WI38 (cell line): ENCODE measurements at regions not wholly inside any gene's neighbourhood (a gene's known extent, or its start where the extent isn't known, plus 50 kb on each side); places are given as distances from the start of the nearest gene placed in this dataset.

ENCODE experiments used
- H3K4me3 ChIP-seq: 2 replicates; pipeline ENCODE4 v1.5.1; 2011; ENCODE audit warnings: low read depth, mild to moderate bottlenecking, control low read depth, low read length
- TF ChIP-seq, protein P1 (sequence below): IDR thresholded peaks from 2 replicates; pipeline ENCODE4 v1.5.1; 2012; ENCODE audit warnings: low read depth, mild to moderate bottlenecking, control low read depth, low read length

DNA sequence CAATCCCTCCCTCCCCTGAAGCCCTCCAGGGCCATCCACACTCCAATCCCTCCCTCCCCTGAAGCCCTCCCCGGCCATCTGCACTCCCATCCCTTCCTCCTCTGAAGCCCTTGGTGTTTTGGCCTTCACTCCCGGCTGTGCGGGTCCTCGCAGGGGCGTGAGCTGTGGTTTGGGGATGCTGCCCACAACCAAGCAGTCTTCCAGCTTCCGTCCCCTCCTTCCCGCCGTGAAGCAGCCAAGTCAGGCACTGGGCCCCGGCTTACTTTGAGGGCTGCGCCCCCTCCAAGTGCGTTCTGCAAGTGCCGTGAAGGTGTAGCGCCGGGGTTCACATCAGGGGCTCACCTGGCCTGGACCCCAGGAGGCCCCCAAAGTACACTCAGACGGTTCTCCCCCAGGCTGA lies 335.9 kb downstream of the BRD1 start:
- no peak overlapping the region for H3K4me3 ChIP-seq
- TF ChIP-seq, protein P1, sequence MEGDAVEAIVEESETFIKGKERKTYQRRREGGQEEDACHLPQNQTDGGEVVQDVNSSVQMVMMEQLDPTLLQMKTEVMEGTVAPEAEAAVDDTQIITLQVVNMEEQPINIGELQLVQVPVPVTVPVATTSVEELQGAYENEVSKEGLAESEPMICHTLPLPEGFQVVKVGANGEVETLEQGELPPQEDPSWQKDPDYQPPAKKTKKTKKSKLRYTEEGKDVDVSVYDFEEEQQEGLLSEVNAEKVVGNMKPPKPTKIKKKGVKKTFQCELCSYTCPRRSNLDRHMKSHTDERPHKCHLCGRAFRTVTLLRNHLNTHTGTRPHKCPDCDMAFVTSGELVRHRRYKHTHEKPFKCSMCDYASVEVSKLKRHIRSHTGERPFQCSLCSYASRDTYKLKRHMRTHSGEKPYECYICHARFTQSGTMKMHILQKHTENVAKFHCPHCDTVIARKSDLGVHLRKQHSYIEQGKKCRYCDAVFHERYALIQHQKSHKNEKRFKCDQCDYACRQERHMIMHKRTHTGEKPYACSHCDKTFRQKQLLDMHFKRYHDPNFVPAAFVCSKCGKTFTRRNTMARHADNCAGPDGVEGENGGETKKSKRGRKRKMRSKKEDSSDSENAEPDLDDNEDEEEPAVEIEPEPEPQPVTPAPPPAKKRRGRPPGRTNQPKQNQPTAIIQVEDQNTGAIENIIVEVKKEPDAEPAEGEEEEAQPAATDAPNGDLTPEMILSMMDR = no peak

DNA sequence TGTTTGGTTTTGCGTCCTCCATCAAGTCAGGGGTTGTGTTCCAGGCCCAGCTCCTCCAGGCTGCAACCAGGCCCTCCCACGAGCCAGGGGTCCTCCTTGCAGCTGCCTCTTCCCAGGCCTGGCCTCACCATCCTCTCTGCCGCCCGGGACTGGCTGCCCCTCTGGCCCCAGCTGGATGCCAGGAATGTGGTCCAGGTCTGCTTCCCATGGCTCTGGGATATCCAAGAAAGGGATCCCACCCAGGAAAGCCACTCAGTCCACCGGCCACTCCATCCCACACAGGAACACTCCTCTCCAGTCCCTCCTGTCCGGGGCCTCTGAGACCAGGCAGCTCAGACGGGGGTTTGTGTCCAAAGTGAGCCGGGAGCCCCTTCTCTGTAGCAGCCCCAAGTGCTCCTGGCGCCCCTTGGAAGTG lies 336.4 kb downstream of the BRD1 start:
- no peak overlapping the region for H3K4me3 ChIP-seq
- TF ChIP-seq, protein P1 = no peak

DNA sequence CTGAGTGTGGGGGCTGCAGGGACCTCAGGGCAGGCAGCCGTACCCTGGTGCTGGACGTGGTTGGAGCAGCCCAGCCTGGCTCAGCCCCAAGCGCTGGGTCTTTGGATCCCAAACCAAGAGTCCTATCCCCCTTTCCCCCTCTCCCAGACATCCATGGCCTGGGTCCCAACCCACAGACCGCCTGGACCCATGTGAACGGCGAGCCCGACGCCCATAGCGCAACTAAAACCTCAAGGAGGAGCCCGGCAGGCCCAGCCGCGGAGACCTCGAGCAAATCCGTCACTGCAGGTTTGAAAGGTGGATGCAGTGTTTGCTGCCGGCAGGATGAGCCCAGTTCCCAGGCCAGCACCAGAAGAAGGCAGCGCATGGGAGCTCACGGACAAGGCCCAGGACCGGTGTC lies 337.0 kb downstream of the BRD1 start:
- H3K4me3 ChIP-seq = no peak overlapping the region

DNA sequence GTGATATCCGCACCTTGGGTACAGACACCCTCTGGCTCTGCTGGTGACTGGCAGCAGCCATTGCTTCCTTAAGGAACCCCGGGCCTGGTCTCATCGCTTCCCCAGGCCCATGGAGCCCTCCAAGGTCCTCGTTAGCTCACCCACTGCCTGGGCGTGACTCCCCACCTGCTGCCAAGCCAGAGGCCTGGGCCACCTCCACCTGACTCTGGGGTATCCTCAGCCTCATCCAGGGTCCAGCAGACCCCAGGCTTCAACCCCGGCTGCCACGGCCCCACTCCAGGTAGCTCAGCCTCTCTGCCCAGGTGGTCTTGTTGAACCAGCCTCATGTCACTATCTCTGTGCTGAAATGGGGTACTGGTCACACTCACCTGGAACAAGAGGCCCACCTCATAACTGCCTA lies 337.9 kb downstream of the BRD1 start:
- TF ChIP-seq, protein P1 = no peak
- H3K4me3 ChIP-seq = no peak overlapping the region

More for the DNA sequence above, 337.0 kb downstream of the BRD1 start:
- TF ChIP-seq, protein P1 = no peak

DNA sequence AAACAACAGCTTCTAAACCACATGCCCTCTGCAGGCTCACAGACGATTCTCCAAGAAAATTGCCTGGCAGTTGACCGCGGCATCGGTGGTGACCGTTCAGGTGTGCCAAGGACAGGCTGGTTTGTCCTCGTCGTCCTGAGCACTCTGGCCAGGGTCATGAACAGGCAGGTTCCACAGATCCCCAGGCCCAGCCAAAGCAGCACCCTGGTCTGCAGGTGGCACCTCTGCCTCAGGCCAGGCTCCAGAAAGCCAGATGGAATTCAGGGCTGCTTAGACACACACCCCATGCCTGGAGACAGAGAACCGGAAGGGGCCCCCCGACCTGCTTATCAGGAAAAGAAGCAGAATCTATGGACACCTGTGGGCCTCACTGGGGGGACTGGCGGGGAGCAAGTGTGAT lies 338.7 kb downstream of the BRD1 start:
- TF ChIP-seq, protein P1 = no peak
- no peak overlapping the region for H3K4me3 ChIP-seq

DNA sequence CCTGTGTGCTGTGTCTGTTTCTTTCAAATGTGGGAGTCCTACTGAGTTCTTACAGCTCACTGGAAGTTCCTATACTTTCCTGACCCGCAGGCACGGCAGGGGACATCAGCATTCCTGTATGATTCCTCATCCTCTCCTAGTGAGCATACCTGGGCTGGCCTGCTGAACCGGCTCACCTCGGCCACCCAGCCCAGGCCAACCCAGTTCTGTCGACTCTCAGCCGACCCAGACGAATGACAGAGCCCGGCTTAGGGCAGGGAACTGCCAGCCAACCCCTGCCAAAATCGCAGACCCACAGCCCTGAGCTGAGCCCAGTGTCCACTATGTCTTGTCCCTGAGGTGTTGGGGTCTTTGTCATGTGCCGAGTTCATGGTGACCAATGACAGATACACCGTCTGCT lies 339.7 kb downstream of the BRD1 start:
- TF ChIP-seq, protein P1 = no peak
- no peak overlapping the region for H3K4me3 ChIP-seq

DNA sequence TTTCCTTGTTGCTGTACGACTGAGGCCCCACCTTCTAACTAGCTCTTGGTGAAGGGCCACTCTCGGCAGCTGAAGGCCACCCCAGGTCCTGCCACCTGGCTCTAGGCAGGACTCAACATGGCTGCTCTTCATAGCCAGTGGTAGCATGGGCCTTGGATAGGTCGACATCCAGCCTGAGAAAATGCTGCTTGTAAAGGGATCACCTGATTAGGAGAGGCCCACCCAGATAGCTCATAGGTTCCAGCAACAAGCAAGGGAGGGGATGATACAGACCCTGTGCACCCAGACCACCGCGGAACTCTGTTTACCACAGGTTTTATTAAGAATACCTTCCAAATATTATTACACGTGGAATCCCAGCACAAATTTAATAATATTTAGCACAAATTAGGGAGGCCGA lies 341.4 kb downstream of the BRD1 start:
- H3K4me3 ChIP-seq = no peak overlapping the region
- TF ChIP-seq, protein P1 = no peak
